GM18505 (cell line): ENCODE measurements at regions not wholly inside any gene's neighbourhood (a gene's known extent, or its start where the extent isn't known, plus 50 kb on each side); places are given as distances from the start of the nearest gene placed in this dataset.

Experiments
- ATAC-seq: cut with Tn5 transposase; IDR thresholded peaks from one replicate; pipeline ENCODE4 v1.9.1; 2021; ENCODE audit not compliant: unreplicated experiment
- POLR2A ChIP-seq: IDR thresholded peaks from 4 replicates; pipeline ENCODE4 v1.6.1; 2011; ENCODE audit warnings: borderline replicate concordance; ENCODE audit not compliant: insufficient read depth, insufficient read length; ENCODE audit errors: extremely low read depth

DNA sequence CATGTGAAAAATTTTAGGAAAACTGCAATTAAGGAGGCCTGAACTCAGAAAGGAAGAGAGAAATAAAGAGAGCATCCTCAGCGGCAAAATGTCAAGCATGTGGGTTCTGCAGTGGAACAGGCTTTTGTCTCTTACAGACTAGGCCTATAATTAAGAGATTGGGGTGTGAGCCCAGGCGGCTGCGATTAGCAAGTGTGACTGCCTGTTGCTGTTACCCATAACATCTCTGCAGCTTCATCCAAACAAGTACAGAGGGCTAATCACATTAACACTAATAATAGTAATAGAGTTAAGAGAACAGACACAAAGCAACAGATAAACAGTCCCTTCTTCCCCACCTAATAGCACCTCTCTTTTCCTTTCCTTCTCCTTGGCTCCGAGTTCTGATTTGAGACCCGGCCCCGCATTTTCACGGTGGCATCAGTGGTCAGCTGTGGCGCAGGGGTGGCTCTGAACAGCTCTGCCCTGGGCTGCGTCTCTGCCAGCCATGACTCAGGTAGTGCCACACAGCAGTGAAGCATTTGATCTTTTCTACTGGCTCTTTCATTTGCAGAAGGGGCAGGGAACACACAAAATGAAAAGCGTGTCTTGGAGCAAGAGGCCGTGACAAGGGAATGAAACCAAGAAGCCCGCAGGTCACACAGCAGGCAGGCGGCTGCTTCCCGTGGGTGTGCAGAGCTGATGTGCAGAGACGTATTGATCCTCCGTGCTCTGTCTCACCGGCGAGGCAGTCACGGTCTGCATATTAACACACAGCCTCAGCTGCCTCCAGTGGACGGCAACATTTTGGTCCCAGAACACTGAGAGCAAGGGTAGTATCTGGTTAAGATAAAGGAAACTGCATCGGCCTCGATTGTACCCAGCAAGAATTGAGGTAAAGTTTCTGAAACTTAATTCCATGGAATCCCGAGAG lies 103.1 kb downstream of the KLF6 start:
- no peak for ATAC-seq

DNA sequence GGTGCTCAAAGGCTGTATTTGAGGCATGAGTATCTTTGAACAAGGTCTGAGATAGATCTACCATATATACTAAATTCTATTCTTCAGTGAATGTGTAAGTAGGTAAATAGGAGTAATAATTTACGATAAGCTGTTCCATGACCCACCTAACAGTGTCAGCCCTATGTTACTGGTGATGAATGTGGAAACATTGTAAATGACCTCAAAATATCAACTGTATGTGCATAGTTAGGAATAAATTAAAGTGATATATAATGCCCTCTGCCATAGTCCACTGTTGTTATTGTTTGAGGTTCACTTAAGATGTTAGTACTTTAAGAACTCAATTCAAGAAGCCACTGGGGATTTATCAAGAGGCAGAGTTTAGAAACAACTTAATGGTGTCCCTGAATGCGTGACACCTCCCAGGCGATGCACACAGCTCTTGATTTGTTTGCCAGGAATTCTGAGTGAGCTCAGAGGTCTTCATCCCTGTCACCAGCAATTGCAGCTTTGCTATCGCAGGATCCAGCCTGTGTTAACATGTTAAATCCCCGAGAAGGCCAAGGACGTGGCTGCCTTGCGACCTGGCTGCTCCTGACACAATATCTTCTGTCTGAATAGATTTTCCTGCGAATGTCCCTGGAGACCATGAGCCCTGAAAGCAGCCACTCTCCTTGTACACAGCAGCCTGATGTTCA lies 104.9 kb downstream of the KLF6 start:
- no peak for ATAC-seq

More for the DNA sequence above, 103.1 kb downstream of the KLF6 start:
- no peak for TF ChIP-seq POLR2A

DNA sequence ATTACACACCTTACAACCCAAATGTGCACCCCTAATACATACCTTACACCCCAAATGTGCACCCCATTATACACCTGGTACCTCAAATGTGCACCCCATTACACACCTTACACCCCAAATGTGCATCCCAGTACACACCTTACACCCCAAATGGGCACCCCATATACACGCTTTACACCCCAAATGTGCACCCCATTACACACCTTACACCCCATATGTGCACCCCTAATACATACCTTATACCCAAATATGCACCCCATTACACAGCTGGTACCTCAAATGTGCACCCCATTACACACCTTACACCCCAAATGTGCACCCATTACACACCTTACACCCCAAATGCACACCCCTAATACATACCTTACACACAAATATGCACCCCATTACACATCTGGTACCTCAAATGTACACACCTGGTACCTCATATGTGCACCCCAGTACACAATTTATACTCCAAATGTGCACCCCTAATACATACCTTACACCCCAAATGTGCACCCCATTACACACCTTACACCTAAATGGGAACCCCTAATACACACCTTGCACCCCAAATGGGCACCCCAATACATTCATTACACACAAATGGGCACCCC lies 106.3 kb downstream of the KLF6 start:
- no peak for TF ChIP-seq POLR2A
- ATAC-seq, result no peak

More for the DNA sequence above, 104.9 kb downstream of the KLF6 start:
- TF ChIP-seq POLR2A, result no peak

DNA sequence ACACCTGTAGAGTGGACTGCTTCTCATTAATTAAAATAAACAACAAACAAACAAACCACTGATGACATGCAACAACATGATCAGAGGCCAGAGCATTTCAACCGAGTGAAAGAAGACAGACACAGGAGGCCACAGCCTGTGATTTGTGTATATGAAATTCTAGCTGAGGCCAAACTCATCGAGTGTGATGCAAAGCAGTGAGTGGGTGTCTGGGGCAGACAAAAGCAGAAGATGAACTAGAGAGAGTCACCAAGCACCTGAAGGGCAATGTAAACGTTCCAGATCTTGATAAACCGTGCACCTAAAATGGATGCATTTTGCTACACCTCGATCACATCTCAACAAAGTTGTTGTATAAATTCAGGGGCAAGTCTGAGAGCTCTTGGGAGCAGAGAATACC lies 108.4 kb downstream of the KLF6 start:
- no peak for ATAC-seq
- TF ChIP-seq POLR2A, result no peak

DNA sequence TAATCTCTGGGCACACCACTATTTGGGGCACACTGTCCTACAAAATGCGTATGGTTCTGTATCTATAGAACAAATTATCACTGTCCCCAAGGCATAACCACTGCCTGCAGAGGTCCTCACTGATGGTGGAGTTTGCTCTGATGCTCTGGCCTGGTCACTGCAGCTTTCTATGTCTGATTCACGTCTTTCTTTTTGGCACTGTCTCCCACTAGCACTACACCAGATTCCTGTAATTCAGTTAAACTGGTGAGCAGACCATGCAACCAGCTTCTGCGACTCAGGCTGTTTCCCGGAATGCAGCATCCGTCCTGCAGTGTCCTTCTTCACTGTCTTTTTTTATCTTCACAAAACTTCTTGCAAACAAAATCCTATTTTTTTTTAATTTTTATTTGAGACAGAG lies 112.8 kb downstream of the KLF6 start:
- TF ChIP-seq POLR2A, result no peak
- no peak for ATAC-seq

DNA sequence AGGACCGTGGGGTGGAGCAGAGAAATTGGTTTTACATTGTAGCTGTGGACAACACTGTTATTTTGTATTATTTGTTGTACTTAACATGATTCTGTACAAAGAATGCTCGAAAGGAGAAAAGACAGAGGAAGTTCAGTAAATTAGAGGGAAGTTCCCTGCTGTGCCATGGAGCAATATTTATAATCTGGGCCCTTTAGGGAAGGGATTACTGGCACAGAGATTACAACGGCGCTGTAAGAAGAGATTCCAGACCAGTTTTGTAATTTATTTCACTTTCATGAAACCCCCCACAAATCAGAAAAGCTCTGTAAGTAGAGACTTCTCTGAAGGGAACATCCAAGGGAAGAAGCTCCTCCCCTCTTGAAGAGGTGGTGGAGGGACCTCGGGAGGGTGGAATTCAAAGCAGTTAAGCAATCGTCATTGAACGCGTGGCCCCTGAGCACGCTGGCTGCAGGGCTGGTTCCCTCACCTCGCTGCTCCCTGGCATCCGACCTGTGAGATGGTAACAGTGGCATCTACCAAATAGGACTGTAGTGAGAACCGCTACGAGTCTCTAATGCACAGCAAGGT lies 113.5 kb downstream of the KLF6 start:
- ATAC-seq, result no peak

DNA sequence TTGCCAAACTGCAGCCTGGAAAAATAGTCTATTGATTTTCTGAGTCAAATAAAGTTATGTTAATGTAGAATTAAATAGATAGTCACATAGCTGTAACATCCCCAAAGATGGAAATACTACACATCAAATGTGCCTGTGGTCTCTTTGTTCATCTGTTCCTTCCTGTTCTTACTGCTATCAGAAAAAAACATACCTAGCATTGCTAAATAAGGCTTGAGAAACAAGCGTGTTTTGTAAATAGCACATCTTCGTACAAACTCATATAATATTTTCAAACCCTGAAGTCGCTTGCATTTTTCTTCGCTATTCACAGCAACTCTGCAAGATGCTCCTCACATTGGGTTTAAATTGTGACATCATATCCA lies 116.1 kb downstream of the KLF6 start:
- no peak for TF ChIP-seq POLR2A
- ATAC-seq, result no peak

More for the DNA sequence above, 113.5 kb downstream of the KLF6 start:
- TF ChIP-seq POLR2A, result no peak

DNA sequence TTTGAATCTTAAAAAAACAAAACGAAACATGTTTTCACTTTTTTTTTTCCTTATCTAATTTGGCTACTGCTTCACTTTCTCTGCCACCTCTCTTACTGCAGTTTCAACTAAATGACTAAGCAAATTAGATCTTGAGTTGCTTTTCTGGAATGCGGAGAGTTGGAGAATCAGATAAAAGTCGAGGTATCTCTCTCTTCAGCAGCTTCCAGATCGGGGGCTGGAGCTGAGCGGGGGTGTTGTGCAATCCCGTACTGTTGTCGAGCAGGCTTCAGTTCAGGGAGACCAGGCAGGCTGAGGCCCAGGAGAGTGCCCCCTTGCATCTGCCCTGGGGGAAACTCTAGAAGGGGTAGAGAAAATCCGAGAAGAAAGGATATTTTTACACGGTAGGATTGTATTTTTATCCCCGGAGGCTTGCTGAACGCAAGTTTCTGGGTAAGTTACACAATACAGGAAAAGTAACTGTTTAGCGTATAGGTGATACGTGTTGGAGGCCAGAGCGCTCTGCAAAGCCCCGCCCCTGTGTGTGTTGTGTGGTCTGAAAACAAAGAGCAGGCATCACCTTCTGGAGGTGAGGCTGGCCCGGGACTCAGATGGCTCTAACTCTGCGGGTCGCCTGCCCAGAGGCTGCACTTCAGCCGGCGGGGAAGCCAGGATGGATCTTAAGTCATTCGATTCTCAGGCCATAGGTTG lies 116.6 kb downstream of the KLF6 start:
- no peak for TF ChIP-seq POLR2A
- ATAC-seq, result no peak

DNA sequence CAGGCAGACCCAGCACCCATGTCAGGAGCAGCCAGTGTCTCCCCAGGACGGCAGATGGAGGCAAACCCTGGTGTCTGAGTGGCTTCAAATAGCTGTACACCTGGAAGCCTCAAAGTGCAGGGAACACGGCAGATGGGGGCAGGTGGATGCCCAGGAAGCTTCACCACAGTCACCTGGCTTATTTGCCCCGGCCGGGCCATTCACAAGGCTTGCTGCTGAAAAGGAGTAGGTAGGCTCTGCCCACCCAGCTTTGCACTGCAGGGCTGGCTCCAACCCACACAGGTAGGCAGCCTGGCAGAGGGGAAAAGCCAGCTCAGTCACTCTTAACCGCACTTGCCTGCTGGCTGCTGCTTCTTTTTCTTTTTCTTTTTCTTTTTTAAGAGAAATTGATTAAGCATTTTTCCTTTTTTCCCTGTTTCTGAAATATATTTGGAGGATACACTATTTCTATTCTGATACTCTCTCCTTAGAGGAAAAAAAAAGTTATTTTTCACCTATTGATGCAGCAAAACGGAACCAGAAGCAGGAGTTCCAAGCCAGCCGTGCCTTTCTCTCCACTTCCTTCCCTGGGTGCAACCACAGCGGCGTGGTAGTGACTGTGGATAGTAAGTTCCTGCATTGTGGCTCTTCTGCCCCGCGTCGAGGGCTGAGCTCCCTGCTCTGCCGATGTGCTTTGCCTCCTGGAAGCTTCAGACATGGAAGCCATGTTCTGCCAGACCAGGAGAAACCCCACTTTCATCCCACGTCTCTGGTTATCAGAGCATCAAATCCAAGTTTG lies 118.3 kb downstream of the KLF6 start:
- no peak for TF ChIP-seq POLR2A
- ATAC-seq, result no peak

DNA sequence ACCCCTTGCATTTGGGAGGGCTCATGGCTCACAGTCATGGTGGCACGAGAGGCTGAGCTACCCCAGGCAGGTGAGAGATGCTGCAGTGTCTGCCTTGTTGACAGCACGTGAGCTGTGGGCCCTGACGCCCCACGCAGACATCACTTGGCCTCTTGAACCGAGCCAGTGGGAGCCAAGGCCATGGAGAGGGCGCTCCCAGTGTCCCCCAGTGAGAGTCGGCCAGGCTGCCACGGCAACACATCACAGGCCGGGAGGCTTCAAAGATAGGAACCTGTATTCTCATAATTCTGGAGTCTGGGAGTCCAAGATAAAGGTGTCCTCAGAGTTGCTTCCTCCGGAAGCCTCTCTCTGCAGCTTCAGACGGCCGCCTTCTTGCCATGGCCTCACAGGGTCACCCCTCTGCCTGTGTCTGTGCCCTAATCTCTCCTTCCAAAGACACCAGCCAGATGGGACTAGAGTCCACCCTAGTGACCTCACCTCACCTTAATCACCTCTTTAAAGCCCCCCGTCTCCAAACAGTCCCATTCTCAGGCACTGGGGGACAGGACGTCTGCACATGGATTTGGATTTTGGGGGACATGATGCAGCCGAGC lies 119.6 kb downstream of the KLF6 start:
- TF ChIP-seq POLR2A, result no peak
- no peak for ATAC-seq

DNA sequence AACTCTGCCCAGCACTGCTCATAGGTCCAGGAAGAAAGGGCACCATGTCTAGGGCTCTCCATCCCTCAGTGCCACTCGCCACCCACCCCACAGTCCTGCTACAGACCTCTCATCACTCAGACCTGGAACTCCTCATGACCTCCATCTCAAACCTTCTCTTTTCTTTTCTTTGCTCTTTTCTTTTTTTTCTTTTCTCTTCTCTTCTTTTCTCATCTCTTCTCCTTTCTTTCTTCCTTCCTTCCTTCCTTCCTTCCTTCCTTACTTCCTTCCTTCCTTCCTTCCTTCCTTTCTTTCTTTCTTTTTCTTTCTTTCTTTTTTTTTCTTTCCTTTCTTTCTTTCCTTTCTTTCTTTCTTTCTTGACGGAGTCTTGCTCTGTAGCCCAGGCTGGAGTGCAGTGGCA lies 122.2 kb downstream of the KLF6 start:
- TF ChIP-seq POLR2A, result no peak
- ATAC-seq, result no peak

DNA sequence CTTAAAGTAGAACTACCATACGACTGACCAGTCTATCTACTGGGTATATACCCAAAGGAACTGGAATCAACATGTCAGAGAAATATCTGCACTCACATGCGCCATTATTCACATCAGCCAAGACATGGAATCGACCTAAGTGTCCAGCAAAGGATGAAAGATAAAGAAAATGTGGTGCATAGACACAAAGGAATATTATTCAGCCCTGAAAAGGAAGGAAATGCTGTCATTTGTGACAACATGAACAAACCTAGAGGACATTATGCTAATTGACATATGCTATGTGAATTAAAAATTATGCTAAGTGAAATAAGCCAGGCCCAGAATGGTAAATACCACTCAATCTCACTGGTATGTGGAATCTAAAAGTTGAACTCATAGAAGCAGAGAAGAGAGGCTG lies 123.7 kb downstream of the KLF6 start:
- TF ChIP-seq POLR2A, result no peak
- no peak for ATAC-seq
